ENCODE measurements at regions not wholly inside any gene's neighbourhood (a gene's known extent, or its start where the extent isn't known, plus 50 kb on each side); places are given as distances from the start of the nearest gene placed in this dataset.

GRCh38 chr7:156397249-156397648 is 243.3 kb upstream of the RNF32 start:
- TF ChIP-seq YY1 (IDR thresholded peaks at IDR 0.05; ENCODE audit: low read depth): no peak
- TF ChIP-seq CREB1 (IDR thresholded peaks at IDR 0.05; ENCODE audit: low read depth): no peak
- TF ChIP-seq TAF1 (IDR thresholded peaks at IDR 0.05; ENCODE audit: low read depth): no peak
- TF ChIP-seq REST (IDR thresholded peaks at IDR 0.05; ENCODE audit: low read depth): no peak
- TF ChIP-seq EP300 (IDR thresholded peaks at IDR 0.05; ENCODE audit: borderline replicate concordance): no peak
- TF ChIP-seq ZBTB7A (IDR thresholded peaks at IDR 0.05; ENCODE audit: low read depth): no peak
- TF ChIP-seq TCF12 (IDR thresholded peaks at IDR 0.05; ENCODE audit: low read depth): no peak
- TF ChIP-seq MAX (IDR thresholded peaks at IDR 0.05): no peak
- no peak for TF ChIP-seq USF1 (IDR thresholded peaks at IDR 0.05)
- TF ChIP-seq RAD21 (IDR thresholded peaks at IDR 0.05; ENCODE audit: low read depth): no peak
- TF ChIP-seq TEAD4 (IDR thresholded peaks at IDR 0.05): no peak
- no peak for TF ChIP-seq CEBPB (IDR thresholded peaks at IDR 0.05)

Data from Ishikawa (cell line).